ENCODE measurements at regions not wholly inside any gene's neighbourhood (a gene's known extent, or its start where the extent isn't known, plus 50 kb on each side); places are given as distances from the start of the nearest gene placed in this dataset.
"Not testable (repeated sequence)": the region's sequence is repeated elsewhere in the genome, so short reads cannot be mapped to it uniquely, and the experiment has no call there.

DNA sequence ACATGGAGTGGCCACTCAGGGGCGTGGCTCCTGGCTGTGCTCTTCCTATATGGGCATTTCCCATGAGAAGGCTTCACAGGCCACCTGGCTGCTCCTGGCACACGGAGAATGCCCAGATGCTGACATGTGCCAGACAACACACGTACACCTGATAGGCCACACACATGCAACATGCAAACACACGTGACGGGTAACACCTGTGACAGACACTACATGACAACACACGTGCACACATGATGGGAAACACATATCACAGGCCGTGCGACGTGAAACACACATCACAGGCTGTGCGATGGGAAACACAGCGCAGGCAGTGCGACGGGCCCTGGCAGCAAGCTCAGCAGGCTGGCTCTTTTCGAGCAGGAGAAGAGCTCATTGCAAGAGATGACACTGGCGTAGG, 94.3 kb upstream of the HMX1 start:
- not testable (repeated sequence) for DNase-seq

GRCh38 chr4:8964201-8964788, 92.7 kb upstream of the HMX1 start:
- DNase-seq = not testable (repeated sequence)

DNA sequence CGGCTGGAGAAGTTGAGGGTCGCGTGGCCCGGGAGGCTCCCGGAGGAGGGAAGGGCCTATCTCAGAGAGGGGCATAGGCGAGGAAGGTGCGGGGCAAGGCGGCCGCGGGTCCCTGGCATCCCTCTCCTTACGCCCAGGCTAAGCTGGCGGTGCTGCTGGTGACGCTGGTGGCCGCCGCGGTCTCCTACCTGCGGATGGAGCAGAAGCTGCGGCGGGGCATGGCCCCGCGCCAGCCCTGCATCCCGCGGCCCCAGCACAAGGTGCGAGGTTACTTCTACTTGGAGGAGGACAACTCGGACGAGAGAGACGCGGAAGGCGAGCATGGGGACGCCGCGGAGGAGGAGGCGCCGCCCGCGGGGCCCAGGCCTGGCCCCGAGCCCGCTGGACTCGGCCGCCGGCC, 91.9 kb upstream of the HMX1 start:
- DNase-seq = not testable (repeated sequence)

DNA sequence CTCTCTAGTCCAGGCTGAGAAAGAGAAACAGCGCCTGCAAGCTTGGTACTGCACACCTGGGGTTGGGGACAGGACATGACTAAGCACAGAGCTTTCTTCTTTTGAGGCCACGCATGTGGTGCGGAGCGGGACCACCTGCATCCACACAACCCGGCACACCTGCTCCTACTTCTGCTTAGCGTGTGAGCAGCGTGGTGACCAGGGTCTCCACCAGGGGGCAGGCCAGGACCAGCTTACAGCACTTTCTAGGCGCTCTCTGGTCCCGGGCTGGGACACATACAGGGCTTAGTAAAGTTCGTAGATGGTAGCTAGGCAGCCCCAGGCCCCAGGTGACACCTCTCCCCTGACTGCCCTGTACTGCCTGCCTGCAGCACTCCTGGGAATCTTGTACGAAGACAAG, 89.7 kb upstream of the HMX1 start:
- peak; percentile 4 for DNase-seq

DNA sequence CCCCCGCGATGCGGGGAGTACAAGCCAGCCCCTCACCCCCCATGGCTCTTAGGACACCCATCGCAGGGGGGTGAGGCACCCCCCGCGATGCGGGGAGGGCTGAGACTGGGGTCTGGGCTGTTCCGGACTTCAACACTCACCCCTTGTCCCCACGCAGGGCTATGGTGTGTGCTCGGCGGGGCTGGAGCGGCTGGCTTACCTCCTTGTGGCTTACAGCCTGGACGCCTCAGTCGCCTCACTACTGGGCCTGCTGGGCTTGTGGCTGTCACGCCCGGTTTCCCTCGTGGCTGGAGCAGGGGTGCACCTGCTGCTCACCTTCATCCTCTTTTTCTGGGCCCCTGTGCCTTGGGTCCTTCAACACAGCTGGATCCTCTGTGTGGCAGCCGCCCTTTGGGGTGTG, 87.8 kb upstream of the HMX1 start:
- DNase-seq = not testable (repeated sequence)

GRCh38 chr4:8954001-8954400, 82.4 kb upstream of the HMX1 start:
- DNase-seq = not testable (repeated sequence)

GRCh38 chr4:8952791-8953190, 81.2 kb upstream of the HMX1 start:
- not testable (repeated sequence) for DNase-seq

- DNase-seq = not testable (repeated sequence)
These were observed 80.5 kb upstream of the HMX1 start for GRCh38 chr4:8952109-8952508.

GRCh38 chr4:8945506-8945905, 73.9 kb upstream of the HMX1 start:
- DNase-seq = not testable (repeated sequence)

- not testable (repeated sequence) for DNase-seq
These were observed 71.7 kb upstream of the HMX1 start for GRCh38 chr4:8943367-8943766.

- DNase-seq = not testable (repeated sequence)
These were observed 70.4 kb upstream of the HMX1 start for GRCh38 chr4:8942088-8942487.

GRCh38 chr4:8941492-8941805, 69.8 kb upstream of the HMX1 start:
- DNase-seq = not testable (repeated sequence)

DNA sequence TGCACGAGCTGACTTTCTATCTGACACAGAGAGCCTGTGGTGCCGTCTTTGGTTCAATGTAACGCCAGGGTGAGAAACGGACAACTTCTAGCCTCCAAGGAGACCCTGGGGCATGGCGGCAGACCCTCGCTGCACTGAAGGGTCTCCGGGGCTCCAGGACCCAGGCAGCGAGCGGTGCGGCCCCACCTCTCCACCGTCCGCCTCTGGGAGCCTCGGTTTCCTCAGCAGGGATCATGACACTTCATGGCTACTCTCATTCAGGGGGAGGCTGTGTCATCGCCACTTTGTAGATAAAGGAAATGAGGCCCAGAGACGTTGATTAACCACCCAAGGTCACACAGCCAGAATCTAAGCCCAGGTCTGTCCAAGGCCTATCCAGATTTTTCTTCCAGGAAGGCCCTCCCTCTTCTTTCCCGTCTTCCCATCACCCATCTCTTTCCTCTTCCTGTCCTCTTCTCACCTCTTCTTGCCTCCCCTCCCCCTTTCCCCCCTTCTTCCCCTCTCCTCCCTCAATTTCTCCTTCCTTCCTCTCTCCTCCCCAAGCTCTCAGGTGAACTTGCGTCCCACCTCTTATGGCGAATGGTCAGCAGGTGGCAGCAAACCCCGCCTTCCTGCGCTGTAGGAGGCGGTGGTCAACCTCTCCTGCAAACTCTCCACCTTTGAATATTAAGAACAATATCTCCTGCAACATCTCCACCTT, 69.3 kb upstream of the HMX1 start:
- DNase-seq = no peak

DNA sequence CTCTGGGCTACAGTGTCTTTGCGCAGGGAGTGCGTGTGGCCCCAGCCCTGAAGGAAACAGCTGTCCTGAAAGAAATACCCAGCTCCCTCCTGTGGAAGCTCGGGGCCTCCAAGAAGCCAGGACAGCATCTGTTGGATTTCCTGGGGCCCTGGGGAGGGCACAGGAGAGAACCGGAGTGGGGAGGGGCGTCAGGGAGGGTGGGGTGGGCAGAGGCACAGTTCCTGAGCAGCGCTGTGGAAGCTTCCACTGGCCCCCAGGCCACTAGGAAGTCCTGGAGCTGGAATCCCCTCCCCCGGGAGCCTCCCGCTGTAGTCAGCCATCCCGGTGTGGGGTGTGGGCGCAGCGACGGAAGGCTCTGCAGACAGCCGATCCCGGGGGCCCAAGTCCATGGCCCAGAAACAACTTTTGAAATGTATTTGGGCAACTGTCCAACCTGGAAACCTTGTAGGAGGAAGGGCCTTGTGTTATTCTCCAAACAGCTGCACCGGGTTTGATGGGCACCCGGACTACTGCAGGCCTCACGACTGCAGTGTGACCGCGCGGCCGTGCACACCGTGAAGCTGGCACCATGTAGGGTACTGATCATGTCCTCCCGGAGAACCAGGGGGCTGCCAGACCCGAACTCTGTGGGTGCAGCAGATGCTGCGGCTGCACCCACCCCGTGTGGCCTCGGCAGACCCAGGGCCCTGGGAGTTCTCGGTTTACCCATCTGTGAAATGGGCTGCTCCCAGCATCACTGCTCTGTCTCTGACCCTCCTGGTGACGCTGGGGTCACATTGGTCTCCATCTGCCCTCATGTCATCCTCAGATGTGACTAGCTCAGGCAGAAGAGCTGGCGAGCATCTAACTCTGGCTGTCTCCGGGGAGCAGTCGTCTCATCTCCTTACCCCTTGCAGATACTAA, 68.5 kb upstream of the HMX1 start:
- DNase-seq = no peak

- DNase-seq = no peak
These were observed 67.7 kb upstream of the HMX1 start for GRCh38 chr4:8939160-8939839.

- no peak for DNase-seq
These were observed 67.0 kb upstream of the HMX1 start for GRCh38 chr4:8938623-8939022.

DNA sequence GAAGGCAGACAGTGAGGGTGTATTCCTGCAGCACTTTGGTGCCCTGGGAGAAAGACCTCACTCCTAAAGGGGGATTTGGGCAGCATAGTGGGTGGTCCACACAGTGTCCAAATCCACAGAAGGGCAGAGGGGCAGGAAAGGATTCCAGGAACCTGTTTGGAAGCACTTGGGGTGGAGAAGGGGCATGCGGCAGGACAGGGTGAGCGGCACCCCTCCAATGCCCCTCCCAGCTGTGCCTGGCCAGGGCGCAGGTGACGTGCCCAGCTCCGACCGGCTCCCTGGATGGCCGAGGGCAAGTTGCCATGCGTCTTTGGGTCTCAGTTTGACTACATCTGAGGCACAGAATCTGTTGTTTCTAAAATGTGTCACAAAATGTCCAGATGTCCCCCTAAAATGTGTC, 66.5 kb upstream of the HMX1 start:
- no peak for DNase-seq

DNA sequence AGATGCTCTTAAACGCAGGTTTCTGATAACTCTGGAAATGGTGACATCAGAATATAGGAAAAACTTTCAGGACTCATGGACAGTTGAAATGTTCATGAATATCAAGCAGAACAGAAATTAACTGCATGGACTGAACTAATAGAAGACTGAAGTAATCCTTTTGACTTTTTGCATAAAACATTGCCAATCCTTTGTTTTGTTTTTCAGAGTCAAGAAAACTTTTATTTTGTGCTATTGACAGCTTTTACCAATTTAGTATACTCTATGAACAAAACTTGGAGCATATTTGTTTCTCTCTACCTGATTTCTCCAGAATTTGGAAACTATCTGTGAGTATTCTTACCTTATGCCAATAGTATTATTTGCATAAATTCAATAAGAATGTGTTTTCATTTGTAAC, 61.2 kb upstream of the HMX1 start:
- DNase-seq = no peak

DNA sequence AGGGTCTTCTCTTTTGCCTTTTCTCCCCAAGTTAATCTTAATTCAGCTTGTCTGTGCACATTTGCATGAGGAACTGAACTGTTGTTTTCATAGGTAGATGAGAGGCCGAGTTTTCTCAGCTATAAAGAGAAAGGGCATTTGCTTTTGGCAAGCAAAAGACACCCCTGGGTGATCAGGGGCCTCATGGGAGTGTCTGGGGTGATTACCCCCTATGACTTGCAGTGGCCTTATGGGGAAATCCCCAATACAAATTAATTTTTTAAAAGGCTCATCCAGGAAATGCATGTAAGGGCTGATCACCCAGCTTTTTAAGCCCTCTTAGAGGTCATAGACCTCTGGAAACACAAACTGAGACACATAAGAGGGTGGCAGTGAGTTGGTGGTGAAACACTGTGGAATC, 56.4 kb upstream of the HMX1 start:
- no peak for DNase-seq

GRCh38 chr4:8922481-8922880, 50.8 kb upstream of the HMX1 start:
- DNase-seq = no peak

- DNase-seq = no peak
These were observed 49.8 kb upstream of the HMX1 start for GRCh38 chr4:8921465-8921864.

Measured in effector CD8-positive, alpha-beta T cell (primary cell).